ENCODE measurements at regions not wholly inside any gene's neighbourhood (a gene's known extent, or its start where the extent isn't known, plus 50 kb on each side); places are given as distances from the start of the nearest gene placed in this dataset.

DNA sequence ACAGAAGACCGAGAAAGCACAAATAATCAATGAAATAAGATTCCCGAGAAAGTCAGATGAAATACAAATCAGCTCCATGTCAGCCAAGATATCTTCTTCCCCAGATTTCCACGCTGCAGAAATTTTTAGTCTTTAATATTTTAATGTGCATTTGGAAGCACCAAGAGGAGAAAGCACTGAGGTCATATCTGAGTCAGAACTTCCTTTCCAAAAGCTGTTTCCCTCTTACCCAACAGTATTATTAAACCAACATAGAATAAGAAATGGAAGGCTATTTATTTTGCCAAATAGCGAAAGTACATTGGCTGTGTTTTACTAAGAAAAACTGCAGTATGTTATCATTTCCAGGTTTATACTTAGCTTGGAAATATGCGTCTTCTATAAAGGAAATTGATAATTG, 772.1 kb upstream of the CDH9 start:
- TF ChIP-seq POLR2AphosphoS5 (IDR thresholded peaks at IDR 0.05): no peak
- TF ChIP-seq POLR2A (IDR thresholded peaks at IDR 0.05): no peak
- TF ChIP-seq, protein P1, sequence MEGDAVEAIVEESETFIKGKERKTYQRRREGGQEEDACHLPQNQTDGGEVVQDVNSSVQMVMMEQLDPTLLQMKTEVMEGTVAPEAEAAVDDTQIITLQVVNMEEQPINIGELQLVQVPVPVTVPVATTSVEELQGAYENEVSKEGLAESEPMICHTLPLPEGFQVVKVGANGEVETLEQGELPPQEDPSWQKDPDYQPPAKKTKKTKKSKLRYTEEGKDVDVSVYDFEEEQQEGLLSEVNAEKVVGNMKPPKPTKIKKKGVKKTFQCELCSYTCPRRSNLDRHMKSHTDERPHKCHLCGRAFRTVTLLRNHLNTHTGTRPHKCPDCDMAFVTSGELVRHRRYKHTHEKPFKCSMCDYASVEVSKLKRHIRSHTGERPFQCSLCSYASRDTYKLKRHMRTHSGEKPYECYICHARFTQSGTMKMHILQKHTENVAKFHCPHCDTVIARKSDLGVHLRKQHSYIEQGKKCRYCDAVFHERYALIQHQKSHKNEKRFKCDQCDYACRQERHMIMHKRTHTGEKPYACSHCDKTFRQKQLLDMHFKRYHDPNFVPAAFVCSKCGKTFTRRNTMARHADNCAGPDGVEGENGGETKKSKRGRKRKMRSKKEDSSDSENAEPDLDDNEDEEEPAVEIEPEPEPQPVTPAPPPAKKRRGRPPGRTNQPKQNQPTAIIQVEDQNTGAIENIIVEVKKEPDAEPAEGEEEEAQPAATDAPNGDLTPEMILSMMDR (IDR thresholded peaks at IDR 0.05): no peak
- Histone ChIP-seq H3K27me3 (replicated peaks; ENCODE audit: insufficient read depth) (no peaks in the 10 kb centered on the region), H3K4me3 (no peak overlapping the region), H3K4me1 (replicated peaks) (no peaks in the 10 kb centered on the region), H3K27ac (no peak overlapping the region), H3K36me3 (no peaks in the 10 kb centered on the region), H3K9me3 (no peaks in the 10 kb centered on the region)
- intact Hi-C loops (cut with DNase I): no loop called here
- WGBS: 83% methylated on average over 5 of the region's 5 CpGs
- no peak for DNase-seq (ENCODE audit: low spot score)

- intact Hi-C loops (cut with DNase I): no loop called here
- Histone ChIP-seq H3K4me3 (no peak overlapping the region), H3K9me3 (no peaks in the 10 kb centered on the region), H3K36me3 (no peaks in the 10 kb centered on the region), H3K27me3 (replicated peaks; ENCODE audit: insufficient read depth) (no peaks in the 10 kb centered on the region), H3K4me1 (replicated peaks) (no peaks in the 10 kb centered on the region), H3K27ac (no peak overlapping the region)
- no peak for DNase-seq (ENCODE audit: low spot score)
- TF ChIP-seq POLR2AphosphoS5 (IDR thresholded peaks at IDR 0.05) (no peak), POLR2A (IDR thresholded peaks at IDR 0.05) (no peak)
- TF ChIP-seq, protein P1 (IDR thresholded peaks at IDR 0.05): no peak
- WGBS: 100% methylated on average over 1 of the region's 1 CpG
Observed at GRCh38 chr5:27797220-27797619, 758.8 kb upstream of the CDH9 start.

GRCh38 chr5:27788184-27788583, 749.8 kb upstream of the CDH9 start:
- DNase-seq (ENCODE audit: low spot score): no peak
- over 99% methylated on average over 2 of the region's 2 CpGs for whole genome bisulfite sequencing
- no peaks in the 10 kb centered on the region for H3K36me3 ChIP-seq
- H3K4me1 ChIP-seq (replicated peaks): no peaks in the 10 kb centered on the region
- no peak overlapping the region for H3K27ac ChIP-seq
- no peaks in the 10 kb centered on the region for H3K9me3 ChIP-seq
- H3K4me3 ChIP-seq: no peak overlapping the region
- intact Hi-C loops (cut with DNase I): no loop called here
- TF ChIP-seq POLR2AphosphoS5 (IDR thresholded peaks at IDR 0.05) (no peak), POLR2A (IDR thresholded peaks at IDR 0.05) (no peak)
- TF ChIP-seq, protein P1 (IDR thresholded peaks at IDR 0.05): no peak
- no peaks in the 10 kb centered on the region for H3K27me3 ChIP-seq (replicated peaks; ENCODE audit: insufficient read depth)

- TF ChIP-seq, protein P1 (IDR thresholded peaks at IDR 0.05): no peak
- TF ChIP-seq POLR2A (IDR thresholded peaks at IDR 0.05): no peak
- no peak for TF ChIP-seq POLR2AphosphoS5 (IDR thresholded peaks at IDR 0.05)
- Histone ChIP-seq H3K9me3 (no peaks in the 10 kb centered on the region), H3K4me3 (no peak overlapping the region), H3K27me3 (replicated peaks; ENCODE audit: insufficient read depth) (no peaks in the 10 kb centered on the region), H3K4me1 (replicated peaks) (no peaks in the 10 kb centered on the region), H3K36me3 (no peaks in the 10 kb centered on the region), H3K27ac (no peak overlapping the region)
- 58% methylated on average over 1 of the region's 1 CpG for WGBS
- DNase-seq (ENCODE audit: low spot score): no peak
- intact Hi-C loops (cut with DNase I): no loop called here
Observed at GRCh38 chr5:27784317-27784716, 745.9 kb upstream of the CDH9 start.

DNA sequence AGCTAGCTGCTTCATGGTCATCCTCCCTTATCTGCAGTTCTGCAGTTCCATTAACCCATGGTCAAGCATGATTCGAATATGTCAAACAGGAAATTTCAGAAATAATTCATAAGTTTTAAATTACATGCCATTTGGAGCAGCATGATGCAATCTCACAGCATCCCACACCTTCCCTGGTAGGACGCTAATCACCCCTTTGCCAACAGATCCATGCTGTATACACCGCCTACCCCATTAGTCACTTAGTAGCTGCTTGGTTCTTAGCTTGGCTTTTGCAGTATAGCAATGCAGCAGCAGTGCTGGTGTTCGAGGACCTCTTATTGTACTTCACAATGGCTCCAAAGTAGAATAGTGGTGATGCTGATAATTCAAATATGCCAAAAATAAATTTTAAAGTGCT, 739.7 kb upstream of the CDH9 start:
- WGBS: 94% methylated on average over 4 of the region's 4 CpGs
- intact Hi-C loops (cut with DNase I): no loop called here
- Histone ChIP-seq H3K4me3 (no peak overlapping the region), H3K27me3 (replicated peaks; ENCODE audit: insufficient read depth) (no peaks in the 10 kb centered on the region), H3K36me3 (no peaks in the 10 kb centered on the region), H3K4me1 (replicated peaks) (no peaks in the 10 kb centered on the region), H3K9me3 (no peaks in the 10 kb centered on the region), H3K27ac (no peak overlapping the region)
- DNase-seq (ENCODE audit: low spot score): no peak
- TF ChIP-seq POLR2A (IDR thresholded peaks at IDR 0.05) (no peak), POLR2AphosphoS5 (IDR thresholded peaks at IDR 0.05) (no peak)
- TF ChIP-seq, protein P1 (IDR thresholded peaks at IDR 0.05): no peak

All from prostate gland (tissue), 2 donors.